8988T (cell line): ENCODE measurements at regions not wholly inside any gene's neighbourhood (a gene's known extent, or its start where the extent isn't known, plus 50 kb on each side); places are given as distances from the start of the nearest gene placed in this dataset.
"Not testable (repeated sequence)": the region's sequence is repeated elsewhere in the genome, so short reads cannot be mapped to it uniquely, and the experiment has no call there.

Experiments used
- DNase-seq: peaks from one replicate; pipeline ENCODE4 v3.0.0; 2011

GRCh38 chrX:5683996-5684395 is 544.7 kb downstream of the NLGN4X start:
- no peak for DNase-seq

GRCh38 chrX:5681159-5681558 is 547.5 kb downstream of the NLGN4X start:
- DNase-seq = no peak

- DNase-seq = no peak
Observed at GRCh38 chrX:5674036-5674435, 554.6 kb downstream of the NLGN4X start.

GRCh38 chrX:5672099-5672498 is 556.6 kb downstream of the NLGN4X start:
- DNase-seq = no peak

- DNase-seq = not testable (repeated sequence)
Observed at GRCh38 chrX:5666689-5667088, 562.0 kb downstream of the NLGN4X start.

GRCh38 chrX:5656544-5656943 is 572.1 kb downstream of the NLGN4X start:
- no peak for DNase-seq

GRCh38 chrX:5650904-5651303 is 577.8 kb downstream of the NLGN4X start:
- no peak for DNase-seq

GRCh38 chrX:5648941-5649568 is 579.6 kb downstream of the NLGN4X start:
- DNase-seq = no peak

GRCh38 chrX:5646818-5647217 is 581.8 kb downstream of the NLGN4X start:
- DNase-seq = no peak

- no peak for DNase-seq
Observed at GRCh38 chrX:5644776-5645175, 583.9 kb downstream of the NLGN4X start.

- no peak for DNase-seq
Observed at GRCh38 chrX:5640071-5640470, 588.6 kb downstream of the NLGN4X start.

- no peak for DNase-seq
Observed at GRCh38 chrX:5638572-5638971, 590.1 kb downstream of the NLGN4X start.

- no peak for DNase-seq
Observed at GRCh38 chrX:5632887-5633286, 595.8 kb downstream of the NLGN4X start.

GRCh38 chrX:5632061-5632614 is 596.5 kb downstream of the NLGN4X start:
- no peak for DNase-seq

- no peak for DNase-seq
Observed at GRCh38 chrX:5617666-5618065, 611.0 kb downstream of the NLGN4X start.

- no peak for DNase-seq
Observed at GRCh38 chrX:5595570-5595969, 633.1 kb downstream of the NLGN4X start.

- no peak for DNase-seq
Observed at GRCh38 chrX:5586726-5587125, 641.9 kb downstream of the NLGN4X start.

- no peak for DNase-seq
Observed at GRCh38 chrX:5575407-5575806, 653.3 kb downstream of the NLGN4X start.

GRCh38 chrX:5568934-5569333 is 659.7 kb downstream of the NLGN4X start:
- DNase-seq = no peak

- DNase-seq = no peak
Observed at GRCh38 chrX:5559386-5559785, 669.3 kb downstream of the NLGN4X start.

- no peak for DNase-seq
Observed at GRCh38 chrX:5549512-5549911, 679.2 kb downstream of the NLGN4X start.

- no peak for DNase-seq
Observed at GRCh38 chrX:5537098-5537497, 691.6 kb downstream of the NLGN4X start.

GRCh38 chrX:5536261-5536660 is 692.4 kb downstream of the NLGN4X start:
- DNase-seq = no peak

- no peak for DNase-seq
Observed at GRCh38 chrX:5528057-5528456, 700.6 kb downstream of the NLGN4X start.

GRCh38 chrX:5526191-5526590 is 702.5 kb downstream of the NLGN4X start:
- no peak for DNase-seq
